Aorta (tissue), 5 donors: ENCODE measurements at regions not wholly inside any gene's neighbourhood (a gene's known extent, or its start where the extent isn't known, plus 50 kb on each side); places are given as distances from the start of the nearest gene placed in this dataset.
"Not testable (repeated sequence)": the region's sequence is repeated elsewhere in the genome, so short reads cannot be mapped to it uniquely, and the experiment has no call there.

Source experiments
- ATAC-seq: fragments of 200-7000 bp; cut with Tn5 transposase; one replicate; pipeline ENCODE4 v1.9.1; 2022; ENCODE audit warnings: moderate library complexity; ENCODE audit not compliant: low FRiP score
- DNase-seq, 2 donors: peaks; one replicate each; pipeline ENCODE4 v3.0.0-alpha.2; 2020
- H3K27ac ChIP-seq, 2 donors: one replicate each; pipeline ENCODE4 v1.5.1; 2013; ENCODE audit warnings: low read length in 2 of 2, mild to moderate bottlenecking in 2 of 2, moderate library complexity in 2 of 2, control low read depth in 1 of 2, inconsistent platforms in 1 of 2, low read depth in 1 of 2
- H3K27me3 ChIP-seq, 2 donors: one replicate each; pipeline ENCODE4 v1.6.1; 2013; ENCODE audit warnings: control low read depth in 1 of 2, low read length in 1 of 2, mild to moderate bottlenecking in 1 of 2, moderate library complexity in 1 of 2; ENCODE audit not compliant: insufficient read depth in 2 of 2, control insufficient read depth in 1 of 2
- H3K36me3 ChIP-seq, 2 donors: one replicate each; pipeline ENCODE4 v1.6.1; 2013; ENCODE audit warnings: control low read depth in 1 of 2, low read length in 1 of 2, mild to moderate bottlenecking in 1 of 2; ENCODE audit not compliant: insufficient read depth in 2 of 2, control insufficient read depth in 1 of 2
- H3K4me1 ChIP-seq, 2 donors: one replicate each; pipeline ENCODE4 v1.6.1; 2013; ENCODE audit warnings: low read length in 2 of 2, control low read depth in 1 of 2, mild to moderate bottlenecking in 1 of 2, moderate library complexity in 1 of 2; ENCODE audit not compliant: insufficient read depth in 2 of 2, control insufficient read depth in 1 of 2
- H3K4me3 ChIP-seq, 2 donors: one replicate each; pipeline ENCODE4 v1.5.1; 2013; ENCODE audit warnings: low read length in 2 of 2, control low read depth in 1 of 2, mild to moderate bottlenecking in 1 of 2
- H3K9me3 ChIP-seq: one replicate; pipeline ENCODE4 v1.6.1; 2013; ENCODE audit warnings: mild to moderate bottlenecking, low read length; ENCODE audit not compliant: control insufficient read depth
- WGBS, 2 donors: extraction: QIAGEN DNeasy Blood & Tissue Kit; methylation state at CpG; one replicate each; pipeline ENCODE4 v1.1.7; 2013; 5-methylcytosine and 5-hydroxymethylcytosine counted together
- intact Hi-C, 2 donors: fragments of 100-400 bp; cut with DNase I; formaldehyde crosslinking; loops; one replicate each; pipeline versions ENCODE4 v1.14.2 to v1.15.0; 2022
- donor health status: healthy with polysubstance abuse.
- donor health status: Bipolar disorder and iron deficiency.
- donor health status: DM: no; HTN: no; CAD: no.
- donor health status: DM: no; HTN: no; CAD: no.
- donor health status: DM: yes; HTN: yes; CAD: no.

DNA sequence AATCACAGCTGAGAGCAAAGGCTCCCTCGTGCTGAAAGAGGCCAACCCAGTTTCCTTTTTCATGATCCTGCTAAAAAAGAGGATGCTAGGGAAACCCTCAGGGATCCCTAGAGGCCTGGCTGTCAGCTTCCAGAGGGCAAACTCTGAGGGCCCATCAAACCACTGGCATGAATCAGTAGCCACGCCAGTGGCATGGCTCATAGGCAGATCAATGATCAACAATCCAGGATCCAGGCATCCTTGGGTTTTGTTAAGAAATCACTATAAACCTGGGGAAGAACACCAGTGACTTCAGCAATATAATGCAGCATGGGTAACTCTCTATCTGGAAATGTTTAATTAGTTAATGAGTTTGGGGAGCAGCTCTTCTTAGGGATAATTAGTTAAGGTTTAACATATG lies 286.5 kb downstream of the C1D start:
- Histone ChIP-seq H3K4me1 (no peaks in the 10 kb centered on the region), H3K36me3 (no peaks in the 10 kb centered on the region), H3K27ac (no peak overlapping the region), H3K4me3 (no peak overlapping the region), H3K9me3 (no peaks in the 10 kb centered on the region), H3K27me3 (no peaks in the 10 kb centered on the region)
- intact Hi-C loops = no loop called here
- ATAC-seq (no peak), DNase-seq (no peak)
- 80 to 83% methylated on average over 2 of the region's 2 CpGs for WGBS, 2 donors

DNA sequence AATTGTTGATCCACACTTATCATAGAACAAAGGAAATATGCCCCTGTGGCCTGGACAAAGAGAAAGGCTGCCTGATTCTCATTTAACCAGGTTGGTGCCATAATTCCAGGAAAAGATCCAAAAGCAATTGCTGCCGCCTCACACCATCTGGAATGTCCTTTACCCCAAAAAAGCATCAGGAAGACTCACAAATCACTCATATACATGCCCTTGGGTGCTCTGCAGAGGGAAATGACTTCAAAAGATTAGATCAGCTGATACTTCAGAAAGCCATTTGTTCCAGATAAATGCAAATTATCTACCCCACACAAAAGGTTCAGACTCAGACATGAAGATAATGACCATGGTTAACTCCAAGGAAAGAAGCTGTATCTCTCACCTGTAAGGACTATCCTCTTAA lies 285.8 kb downstream of the C1D start:
- no peak overlapping the region for H3K4me3 ChIP-seq
- 90 to 94% methylated on average over 1 of the region's 1 CpG for WGBS, 2 donors
- intact Hi-C loops = no loop called here
- DNase-seq (no peak), ATAC-seq (no peak)
- H3K36me3 ChIP-seq = no peaks in the 10 kb centered on the region
- no peaks in the 10 kb centered on the region for H3K4me1 ChIP-seq
- H3K27me3 ChIP-seq = no peaks in the 10 kb centered on the region
- no peak overlapping the region for H3K27ac ChIP-seq
- H3K9me3 ChIP-seq = no peaks in the 10 kb centered on the region

DNA sequence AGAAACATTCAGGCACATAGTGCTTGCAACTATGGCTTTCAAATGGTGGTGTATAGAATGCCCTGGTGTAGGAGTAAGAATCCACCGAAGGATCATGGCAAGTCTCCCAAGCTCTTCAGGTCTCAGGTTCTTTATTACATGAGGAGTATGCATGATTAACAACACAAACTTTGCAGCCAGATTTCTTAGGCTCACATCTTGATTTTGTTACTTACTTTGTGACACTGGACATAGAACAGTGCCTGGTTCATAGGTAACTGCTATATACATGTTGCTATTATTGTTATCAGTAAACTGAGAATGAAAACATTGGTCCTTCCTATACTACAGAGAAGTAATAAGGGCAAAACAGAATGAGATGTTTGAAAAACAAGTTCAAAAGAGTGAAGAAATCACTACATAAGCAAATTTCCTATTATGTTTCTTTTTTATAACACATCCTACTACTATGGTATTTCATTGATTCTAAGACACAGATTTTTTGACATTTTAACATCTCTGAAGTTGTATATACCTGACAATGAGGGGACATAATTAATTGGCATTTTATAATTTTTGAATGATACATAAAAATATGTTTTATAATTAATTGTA lies 284.9 kb downstream of the C1D start:
- WGBS, 2 donors = 95 to 97% methylated on average over 1 of the region's 1 CpG
- ATAC-seq (no peak), DNase-seq (no peak)
- Histone ChIP-seq H3K27ac (no peak overlapping the region), H3K36me3 (no peaks in the 10 kb centered on the region), H3K4me3 (no peak overlapping the region), H3K4me1 (peaks cover 0 to 3% of the 10 kb centered on the region in 2 donors), H3K9me3 (no peaks in the 10 kb centered on the region), H3K27me3 (no peaks in the 10 kb centered on the region)
- intact Hi-C loops = no loop called here

DNA sequence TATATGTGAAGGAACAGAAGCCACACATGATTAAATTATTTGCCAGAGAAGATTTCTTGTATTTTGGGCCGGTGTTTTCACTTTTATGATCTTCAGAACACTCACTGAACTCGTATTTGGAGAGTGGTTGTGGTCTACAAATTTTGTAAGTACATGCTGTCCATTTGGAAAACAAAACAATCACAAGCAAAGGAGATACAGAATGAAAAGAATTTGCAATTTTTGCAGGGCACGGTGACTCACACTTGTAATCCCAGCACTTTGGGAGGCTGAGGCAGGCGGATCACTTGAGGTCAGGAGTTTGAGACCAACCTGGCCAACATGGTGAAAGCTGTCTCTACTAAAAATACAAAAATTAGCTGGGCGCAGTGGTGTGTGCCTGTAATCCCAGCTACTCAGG lies 282.0 kb downstream of the C1D start:
- H3K36me3 ChIP-seq, H3K4me3 ChIP-seq, H3K27ac ChIP-seq, H3K4me1 ChIP-seq, intact Hi-C loops, ATAC-seq, DNase-seq, H3K27me3 ChIP-seq, H3K9me3 ChIP-seq: not testable (repeated sequence)
- 65 to 83% methylated on average over 5 of the region's 5 CpGs for WGBS, 2 donors

DNA sequence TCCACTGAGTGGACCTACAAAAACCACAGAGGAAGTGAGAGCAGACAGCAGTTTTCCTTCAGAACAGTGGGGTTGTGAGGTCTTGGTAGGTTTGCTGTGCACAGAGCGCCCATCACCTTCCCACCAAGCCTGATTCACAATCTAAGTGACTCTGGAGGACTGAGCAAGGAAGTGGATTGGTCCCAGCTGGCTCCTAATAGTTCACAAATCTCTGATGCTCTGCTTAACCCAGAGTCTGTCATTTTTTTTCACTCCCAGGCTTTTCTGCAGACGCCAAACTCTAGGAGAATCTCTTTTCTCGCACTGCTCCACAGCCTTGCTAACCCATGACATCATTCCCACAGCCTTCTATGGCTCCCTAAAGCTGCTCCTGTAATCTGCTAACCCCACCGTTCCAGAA lies 280.4 kb downstream of the C1D start:
- Histone ChIP-seq H3K27me3 (no peaks in the 10 kb centered on the region), H3K4me3 (no peak overlapping the region), H3K36me3 (no peaks in the 10 kb centered on the region), H3K4me1 (peaks cover 0 to 3% of the 10 kb centered on the region in 2 donors), H3K9me3 (no peaks in the 10 kb centered on the region), H3K27ac (no peak overlapping the region)
- intact Hi-C loops = no loop called here
- no peak for DNase-seq
- no peak for ATAC-seq
- 29 to 32% methylated on average over 4 of the region's 4 CpGs for WGBS, 2 donors

DNA sequence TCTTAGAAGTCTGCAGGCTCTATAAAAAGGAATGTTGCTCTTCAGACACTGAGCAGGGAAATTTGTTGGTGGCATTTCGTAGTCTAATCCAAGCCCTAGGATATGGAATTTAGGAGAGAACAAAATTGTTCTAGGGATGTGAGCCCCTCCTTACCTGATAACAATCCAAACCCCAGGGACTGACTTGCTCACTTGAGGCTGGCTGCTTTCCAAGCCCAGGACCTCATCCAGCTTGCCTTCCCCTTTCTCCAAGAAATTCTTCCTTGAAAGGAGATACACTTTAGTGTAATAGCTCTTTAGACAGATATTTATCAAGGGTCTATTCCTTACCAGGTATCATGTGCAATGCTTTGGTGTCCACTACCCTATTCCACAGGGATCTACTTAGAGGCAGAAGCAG lies 279.8 kb downstream of the C1D start:
- H3K4me1 ChIP-seq = peaks cover 0 to 3% of the 10 kb centered on the region in 2 donors
- no peak overlapping the region for H3K27ac ChIP-seq
- H3K27me3 ChIP-seq = no peaks in the 10 kb centered on the region
- DNase-seq (no peak), ATAC-seq (no peak)
- intact Hi-C loops = no loop called here
- 25 to 50% methylated on average over 1 of the region's 1 CpG for WGBS, 2 donors
- no peaks in the 10 kb centered on the region for H3K36me3 ChIP-seq
- H3K9me3 ChIP-seq = no peaks in the 10 kb centered on the region
- H3K4me3 ChIP-seq = no peak overlapping the region

DNA sequence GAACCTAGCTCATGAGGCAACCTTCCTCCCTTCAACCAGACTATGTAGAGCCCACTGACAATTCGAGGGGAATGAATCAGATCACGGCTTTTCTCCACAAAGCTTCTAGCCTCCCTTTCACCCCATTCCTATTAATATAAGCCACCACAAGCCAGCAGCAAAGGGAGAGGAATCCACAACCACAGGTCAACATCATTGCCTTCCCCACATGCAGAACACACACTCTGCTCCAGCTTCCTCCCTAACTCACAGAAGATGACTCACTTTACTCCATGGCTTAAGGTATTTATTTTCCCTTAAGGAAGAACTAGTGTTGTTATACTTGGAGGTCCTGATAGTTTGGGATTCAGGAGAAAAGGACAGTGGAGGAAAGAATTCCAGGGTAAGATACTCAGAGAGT lies 272.2 kb downstream of the C1D start:
- Histone ChIP-seq H3K36me3 (no peaks in the 10 kb centered on the region), H3K27me3 (no peaks in the 10 kb centered on the region), H3K9me3 (no peaks in the 10 kb centered on the region), H3K4me3 (no peak overlapping the region), H3K4me1 (no peaks in the 10 kb centered on the region), H3K27ac (no peak overlapping the region)
- no peak for DNase-seq
- 93% methylated on average over 2 of the region's 2 CpGs for WGBS, 2 donors
- no peak for ATAC-seq
- intact Hi-C loops = no loop called here

DNA sequence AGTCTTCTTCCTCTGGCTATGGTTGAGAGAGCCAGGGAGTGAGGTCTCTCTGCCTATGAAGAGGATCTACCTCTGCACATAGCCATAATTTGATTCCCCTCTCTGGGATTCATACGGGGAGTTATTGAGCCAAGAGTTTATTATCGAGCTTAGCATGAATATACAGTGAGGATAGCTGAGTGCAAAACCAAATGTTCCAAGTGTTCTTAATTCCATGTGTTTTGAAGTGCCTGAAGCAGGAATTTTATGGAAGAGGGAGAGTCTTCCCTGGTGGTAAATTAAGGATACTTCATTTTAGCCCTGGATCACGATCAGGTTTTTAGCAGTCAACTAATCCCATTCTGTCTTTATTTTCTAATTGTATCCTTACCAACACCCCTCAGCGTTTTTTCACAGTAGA lies 270.6 kb downstream of the C1D start:
- no peaks in the 10 kb centered on the region for H3K4me1 ChIP-seq
- intact Hi-C loops = no loop called here
- H3K27me3 ChIP-seq = no peaks in the 10 kb centered on the region
- H3K36me3 ChIP-seq = no peaks in the 10 kb centered on the region
- H3K4me3 ChIP-seq = no peak overlapping the region
- H3K27ac ChIP-seq = no peak overlapping the region
- H3K9me3 ChIP-seq = no peaks in the 10 kb centered on the region
- DNase-seq = no peak
- no peak for ATAC-seq
- 90 to 91% methylated on average over 4 of the region's 4 CpGs for WGBS, 2 donors

DNA sequence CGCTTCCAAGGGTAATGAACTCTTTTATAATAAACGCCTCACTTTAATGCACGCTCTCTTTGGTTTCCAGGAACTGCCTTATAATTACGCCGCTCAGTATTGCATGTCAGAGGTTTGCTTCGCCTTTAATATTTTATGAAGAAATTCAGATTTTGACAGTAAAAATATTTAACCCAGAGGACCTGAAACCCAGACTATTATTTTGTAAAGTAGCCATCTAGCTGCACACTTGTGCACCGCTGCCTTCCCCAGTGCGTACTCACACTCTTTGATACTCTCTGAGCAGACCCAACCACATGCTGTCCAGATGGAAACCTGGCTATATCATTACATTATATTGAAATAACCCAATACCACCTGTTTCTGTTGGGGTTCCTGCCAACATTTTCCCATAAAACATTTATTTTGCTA lies 270.1 kb downstream of the C1D start:
- H3K4me3 ChIP-seq = no peak overlapping the region
- H3K4me1 ChIP-seq = peaks cover 0 to 2% of the 10 kb centered on the region in 2 donors
- H3K27ac ChIP-seq = no peak overlapping the region
- ATAC-seq = no peak
- no peak for DNase-seq
- WGBS, 2 donors = 96 to 98% methylated on average over 8 of the region's 8 CpGs
- no peaks in the 10 kb centered on the region for H3K27me3 ChIP-seq
- no peaks in the 10 kb centered on the region for H3K36me3 ChIP-seq
- intact Hi-C loops = no loop called here
- H3K9me3 ChIP-seq = no peaks in the 10 kb centered on the region
